ENCODE measurements at regions not wholly inside any gene's neighbourhood (a gene's known extent, or its start where the extent isn't known, plus 50 kb on each side); places are given as distances from the start of the nearest gene placed in this dataset.

DNA sequence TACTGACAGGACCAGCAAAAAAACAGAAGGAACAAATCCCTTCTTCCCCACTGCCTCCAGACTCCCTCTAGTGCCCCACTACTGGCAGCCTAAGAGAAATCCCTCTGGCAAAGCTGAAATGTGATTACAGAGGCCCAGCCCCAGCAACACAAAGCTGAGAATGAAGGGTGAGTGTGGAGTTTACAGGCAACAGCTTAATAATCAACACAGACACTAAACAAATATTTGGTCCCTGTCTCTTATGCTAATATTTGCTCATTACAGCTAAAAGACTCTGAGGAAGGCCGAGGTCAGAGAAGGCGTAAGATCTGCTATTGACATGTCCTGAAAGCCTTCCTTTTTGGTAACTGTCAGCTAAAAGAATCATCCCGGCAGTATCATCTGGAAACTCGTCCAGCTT is 308.5 kb upstream of the RASGRP1 start (continued):
- TF ChIP-seq ZMAT4 (CRISPR knock-in tag; IDR thresholded peaks at IDR 0.05) (no peak), TCF7 (CRISPR knock-in tag; IDR thresholded peaks at IDR 0.05; ENCODE audit: low read depth) (no peak), NFE2L1 (CRISPR knock-in tag; IDR thresholded peaks at IDR 0.05) (no peak), NR1H2 (CRISPR knock-in tag; IDR thresholded peaks at IDR 0.05) (no peak), ELF4 (CRISPR knock-in tag; IDR thresholded peaks at IDR 0.05; ENCODE audit: low read depth) (no peak), MYBL2 (CRISPR knock-in tag; IDR thresholded peaks at IDR 0.05) (no peak)

- Mint-ChIP-seq H3K36me3 (peaks cover 9% of the 10 kb centered on the region), H3K9me3 (peaks cover 27% of the 10 kb centered on the region), H3K27me3 (ENCODE audit: low read depth) (no peaks in the 10 kb centered on the region), H3K4me1 (peaks cover 16% of the 10 kb centered on the region), H3K4me3 (no peak overlapping the region), H3K27ac (no peak overlapping the region)
- ChIA-PET CTCF (no interaction called here), POLR2A (no interaction called here)
- no peak for ATAC-seq
- TF ChIP-seq NR2C2 (CRISPR knock-in tag; IDR thresholded peaks at IDR 0.05) (no peak), USF2 (CRISPR knock-in tag; IDR thresholded peaks at IDR 0.05) (no peak), ZNF219 (CRISPR knock-in tag; IDR thresholded peaks at IDR 0.05; ENCODE audit: borderline replicate concordance) (no peak)
- no peak for DNase-seq (ENCODE audit: low spot score)
These were observed 309.9 kb upstream of the RASGRP1 start for GRCh38 chr15:38874464-38874863.

- peaks cover 9% of the 10 kb centered on the region for H3K36me3 Mint-ChIP-seq
- peaks cover 15% of the 10 kb centered on the region for H3K9me3 Mint-ChIP-seq
- CTCF ChIA-PET = no interaction called here
- H3K4me3 Mint-ChIP-seq = no peak overlapping the region
- H3K27ac Mint-ChIP-seq = no peak overlapping the region; the same call in 1 of the 2 replicates
- DNase-seq (ENCODE audit: low spot score) = no peak
- no peak for TF ChIP-seq FOXK1 (CRISPR knock-in tag; IDR thresholded peaks at IDR 0.05)
- TF ChIP-seq, protein P1, sequence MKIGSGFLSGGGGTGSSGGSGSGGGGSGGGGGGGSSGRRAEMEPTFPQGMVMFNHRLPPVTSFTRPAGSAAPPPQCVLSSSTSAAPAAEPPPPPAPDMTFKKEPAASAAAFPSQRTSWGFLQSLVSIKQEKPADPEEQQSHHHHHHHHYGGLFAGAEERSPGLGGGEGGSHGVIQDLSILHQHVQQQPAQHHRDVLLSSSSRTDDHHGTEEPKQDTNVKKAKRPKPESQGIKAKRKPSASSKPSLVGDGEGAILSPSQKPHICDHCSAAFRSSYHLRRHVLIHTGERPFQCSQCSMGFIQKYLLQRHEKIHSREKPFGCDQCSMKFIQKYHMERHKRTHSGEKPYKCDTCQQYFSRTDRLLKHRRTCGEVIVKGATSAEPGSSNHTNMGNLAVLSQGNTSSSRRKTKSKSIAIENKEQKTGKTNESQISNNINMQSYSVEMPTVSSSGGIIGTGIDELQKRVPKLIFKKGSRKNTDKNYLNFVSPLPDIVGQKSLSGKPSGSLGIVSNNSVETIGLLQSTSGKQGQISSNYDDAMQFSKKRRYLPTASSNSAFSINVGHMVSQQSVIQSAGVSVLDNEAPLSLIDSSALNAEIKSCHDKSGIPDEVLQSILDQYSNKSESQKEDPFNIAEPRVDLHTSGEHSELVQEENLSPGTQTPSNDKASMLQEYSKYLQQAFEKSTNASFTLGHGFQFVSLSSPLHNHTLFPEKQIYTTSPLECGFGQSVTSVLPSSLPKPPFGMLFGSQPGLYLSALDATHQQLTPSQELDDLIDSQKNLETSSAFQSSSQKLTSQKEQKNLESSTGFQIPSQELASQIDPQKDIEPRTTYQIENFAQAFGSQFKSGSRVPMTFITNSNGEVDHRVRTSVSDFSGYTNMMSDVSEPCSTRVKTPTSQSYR (CRISPR knock-in tag; IDR thresholded peaks at IDR 0.05) = no peak
- TF ChIP-seq IRF2 (CRISPR knock-in tag; IDR thresholded peaks at IDR 0.05; ENCODE audit: borderline replicate concordance, low read depth) = no peak
- no peak for TF ChIP-seq GABPB1 (CRISPR knock-in tag; IDR thresholded peaks at IDR 0.05)
- TF ChIP-seq MLX (CRISPR knock-in tag; IDR thresholded peaks at IDR 0.05) = no peak
- no peak for TF ChIP-seq KAT7 (CRISPR knock-in tag; IDR thresholded peaks at IDR 0.05; ENCODE audit: borderline replicate concordance)
- no peak for TF ChIP-seq CDX4 (CRISPR knock-in tag; IDR thresholded peaks at IDR 0.05; ENCODE audit: borderline replicate concordance)
- no peak for TF ChIP-seq RELA (CRISPR knock-in tag; IDR thresholded peaks at IDR 0.05; ENCODE audit: borderline replicate concordance)
- no peak for TF ChIP-seq FOXJ3 (CRISPR knock-in tag; IDR thresholded peaks at IDR 0.05; ENCODE audit: borderline replicate concordance)
- TF ChIP-seq, protein P2, sequence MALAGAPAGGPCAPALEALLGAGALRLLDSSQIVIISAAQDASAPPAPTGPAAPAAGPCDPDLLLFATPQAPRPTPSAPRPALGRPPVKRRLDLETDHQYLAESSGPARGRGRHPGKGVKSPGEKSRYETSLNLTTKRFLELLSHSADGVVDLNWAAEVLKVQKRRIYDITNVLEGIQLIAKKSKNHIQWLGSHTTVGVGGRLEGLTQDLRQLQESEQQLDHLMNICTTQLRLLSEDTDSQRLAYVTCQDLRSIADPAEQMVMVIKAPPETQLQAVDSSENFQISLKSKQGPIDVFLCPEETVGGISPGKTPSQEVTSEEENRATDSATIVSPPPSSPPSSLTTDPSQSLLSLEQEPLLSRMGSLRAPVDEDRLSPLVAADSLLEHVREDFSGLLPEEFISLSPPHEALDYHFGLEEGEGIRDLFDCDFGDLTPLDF (CRISPR knock-in tag; IDR thresholded peaks at IDR 0.05) = no peak
- TF ChIP-seq JUN (CRISPR knock-in tag; IDR thresholded peaks at IDR 0.05) = no peak
- peaks cover 16% of the 10 kb centered on the region for H3K4me1 Mint-ChIP-seq
- H3K27me3 Mint-ChIP-seq (ENCODE audit: low read depth) = no peaks in the 10 kb centered on the region
- POLR2A ChIA-PET = no interaction called here
- no peak for ATAC-seq
These were observed 311.6 kb upstream of the RASGRP1 start for GRCh38 chr15:38876211-38876610.
